GM18951 (cell line): ENCODE measurements at regions not wholly inside any gene's neighbourhood (a gene's known extent, or its start where the extent isn't known, plus 50 kb on each side); places are given as distances from the start of the nearest gene placed in this dataset.

Source experiments
- POLR2A ChIP-seq: IDR thresholded peaks from 4 replicates; pipeline ENCODE4 v1.6.1; 2011; ENCODE audit warnings: mild to moderate bottlenecking; ENCODE audit not compliant: insufficient read length, insufficient read depth; ENCODE audit errors: extremely low read depth
- in situ Hi-C: fragments of 300-500 bp; cut with MboI; formaldehyde crosslinking; loops from one replicate; pipeline ENCODE4 v1.12.0; 2022; ENCODE audit warnings: low sequenced_read_pairs, mixed read lengths, inconsistent platforms; ENCODE audit not compliant: unreplicated experiment

- no peak for TF ChIP-seq POLR2A
- in situ Hi-C loops: loop anchor here (10.0 kb wide), 1 partner anchor 379 kb away; no protein-coding TSS in a partner anchor
These were observed 69.4 kb downstream of the MSX2 start for GRCh38 chr5:174793684-174794328.

- TF ChIP-seq POLR2A: no peak
- in situ Hi-C loops: loop anchor here (10.0 kb wide), 1 partner anchor 378 kb away; no protein-coding TSS in a partner anchor
These were observed 68.7 kb downstream of the MSX2 start for GRCh38 chr5:174793076-174793475.

GRCh38 chr5:174792265-174792664, 67.9 kb downstream of the MSX2 start:
- in situ Hi-C loops: loop anchor here (10.0 kb wide), 1 partner anchor 377 kb away; no protein-coding TSS in a partner anchor

GRCh38 chr5:174790906-174791305, 66.5 kb downstream of the MSX2 start:
- TF ChIP-seq POLR2A: no peak
- in situ Hi-C loops: loop anchor here (10.0 kb wide), 1 partner anchor 376 kb away; no protein-coding TSS in a partner anchor

GRCh38 chr5:174789596-174789995, 65.2 kb downstream of the MSX2 start:
- no peak for TF ChIP-seq POLR2A
- in situ Hi-C loops: no loop called here

- no peak for TF ChIP-seq POLR2A
- in situ Hi-C loops: no loop called here
These were observed 60.8 kb downstream of the MSX2 start for GRCh38 chr5:174785120-174785680.
